HG03520 (cell line): ENCODE measurements at regions not wholly inside any gene's neighbourhood (a gene's known extent, or its start where the extent isn't known, plus 50 kb on each side); places are given as distances from the start of the nearest gene placed in this dataset.

ENCODE experiments used
- ATAC-seq: cut with Tn5 transposase; IDR thresholded peaks from one replicate; pipeline ENCODE4 v1.9.1; 2021; ENCODE audit warnings: mild to moderate bottlenecking, moderate library complexity; ENCODE audit not compliant: unreplicated experiment

GRCh38 chr11:81899156-81899555 lies 834.5 kb downstream of the FAM181B start:
- ATAC-seq: no peak

- no peak for ATAC-seq
Measured at GRCh38 chr11:81897639-81898038, 836.0 kb downstream of the FAM181B start.

DNA sequence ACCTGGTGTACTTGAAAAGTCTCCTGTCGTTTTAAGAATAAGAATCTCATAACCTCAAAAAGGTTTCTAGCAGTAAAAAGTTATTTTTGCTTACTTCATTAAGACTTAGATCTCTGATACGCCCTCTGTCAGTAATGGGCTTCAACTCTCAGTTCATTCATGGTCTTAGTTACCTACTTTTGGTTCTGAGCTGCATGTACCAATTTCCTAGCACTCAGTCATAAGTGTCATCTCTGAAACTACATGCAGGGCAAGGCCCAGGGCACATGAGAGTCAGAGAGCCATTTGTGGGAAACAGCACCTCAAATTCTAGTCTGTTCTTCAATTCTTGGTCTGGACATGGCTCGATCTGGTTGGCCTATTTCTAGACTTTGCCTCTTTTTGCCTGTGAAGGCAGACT lies 838.4 kb downstream of the FAM181B start:
- ATAC-seq: peak; percentile 54

DNA sequence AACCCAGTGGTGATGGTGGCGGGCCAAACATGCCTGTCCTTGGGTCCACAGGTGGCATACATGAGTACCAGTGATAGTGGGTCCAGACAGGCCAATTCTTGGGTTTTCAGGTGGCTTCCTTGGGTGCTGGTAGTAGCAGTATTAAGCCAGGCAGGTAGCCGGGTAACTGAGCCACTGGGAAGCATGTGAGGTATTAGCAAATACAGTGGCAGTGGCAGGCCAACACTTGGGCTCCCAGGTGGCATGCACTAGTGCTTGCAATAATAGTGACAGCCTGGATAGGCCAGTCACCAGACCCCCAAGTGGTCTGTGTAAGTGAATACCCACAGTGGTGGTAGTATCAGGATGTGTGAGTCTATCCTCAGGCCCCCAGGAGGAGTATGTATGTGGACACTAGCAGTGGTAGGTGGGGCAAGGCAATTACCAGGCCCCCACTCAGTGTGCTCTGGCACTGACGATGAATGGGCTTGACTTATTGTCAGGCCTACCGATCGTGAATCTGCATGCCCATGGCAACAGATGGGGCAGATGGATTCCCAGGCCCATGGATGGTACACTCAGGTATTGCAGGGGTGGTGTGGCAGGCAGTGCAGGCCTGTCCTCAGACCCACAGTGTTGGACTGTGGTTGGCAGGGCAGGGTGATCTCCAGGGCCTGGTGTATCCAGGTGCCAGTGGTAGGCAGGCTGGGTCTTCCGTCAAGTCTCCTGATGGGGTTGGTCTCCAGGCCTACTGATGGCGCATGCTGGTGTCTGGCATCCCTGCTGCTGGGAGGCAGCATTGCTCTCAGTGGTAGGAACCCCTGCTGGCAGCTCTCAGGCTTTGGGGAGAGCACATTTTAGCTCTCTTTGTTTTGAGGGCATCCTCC lies 840.7 kb downstream of the FAM181B start:
- ATAC-seq: no peak

DNA sequence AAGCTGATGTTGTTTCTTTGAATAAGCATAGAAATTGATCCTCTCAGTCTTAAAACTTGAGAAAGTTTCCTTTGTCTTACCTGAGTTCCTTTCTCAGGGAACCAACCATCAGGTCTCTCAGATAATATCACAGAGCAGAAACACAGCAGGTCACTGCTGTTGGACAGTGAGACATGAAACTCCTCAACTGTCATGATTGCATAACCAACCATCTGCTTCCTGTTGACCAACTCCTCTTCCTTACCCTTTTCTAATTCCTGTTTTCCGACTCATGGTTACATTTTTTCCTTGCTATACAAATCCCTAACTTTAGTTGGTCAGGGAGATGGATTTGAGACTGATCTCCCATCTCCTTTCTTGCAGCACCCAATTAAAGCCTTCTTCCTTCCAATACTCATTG lies 845.3 kb downstream of the FAM181B start:
- no peak for ATAC-seq

GRCh38 chr11:81887671-81888070 lies 846.0 kb downstream of the FAM181B start:
- no peak for ATAC-seq

- ATAC-seq: no peak
Measured at GRCh38 chr11:81886406-81887075, 847.1 kb downstream of the FAM181B start.

- ATAC-seq: no peak
Measured at GRCh38 chr11:81874635-81875034, 859.0 kb downstream of the FAM181B start.

DNA sequence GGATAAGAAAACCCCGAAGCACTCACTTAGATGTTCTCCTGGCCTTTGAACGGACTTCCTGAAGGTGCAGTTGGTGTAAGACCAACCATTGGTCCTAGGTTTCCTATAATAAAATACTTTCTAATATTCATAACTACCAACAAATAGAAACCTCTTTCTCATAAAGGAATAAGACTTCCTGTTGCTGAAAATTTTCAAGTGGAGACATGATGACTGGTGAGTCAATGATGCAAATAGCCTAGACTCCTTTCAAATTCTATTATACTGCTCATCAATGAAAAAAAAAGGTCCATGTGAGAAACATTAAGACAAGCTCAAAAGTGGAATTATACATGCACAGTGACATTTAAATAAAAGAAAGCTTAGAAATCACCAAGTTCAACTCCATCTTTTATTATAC lies 862.8 kb downstream of the FAM181B start:
- ATAC-seq: no peak

GRCh38 chr11:81870066-81870412 lies 863.6 kb downstream of the FAM181B start:
- ATAC-seq: peak; percentile 55

- ATAC-seq: peak; percentile 94
Measured at GRCh38 chr11:81869351-81870065, 864.2 kb downstream of the FAM181B start.

DNA sequence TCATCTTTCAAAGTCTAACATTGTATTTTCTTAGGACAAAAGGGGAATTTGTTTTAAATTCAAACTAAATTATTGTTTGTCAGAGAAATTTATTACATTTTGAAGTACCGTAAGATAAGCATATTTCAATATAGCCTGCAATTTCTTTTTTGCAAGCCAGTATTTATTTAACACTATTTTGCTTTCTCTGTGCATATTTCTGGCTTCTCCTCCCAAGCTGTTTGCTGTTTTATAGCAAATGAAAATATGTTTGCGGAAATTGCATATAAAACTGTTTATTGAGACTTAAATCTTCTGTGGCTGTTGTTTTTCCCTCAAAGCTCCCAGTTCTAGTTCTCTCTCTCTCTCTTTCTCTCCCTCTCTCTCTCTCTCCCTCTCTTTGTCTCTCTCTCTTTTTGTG lies 866.8 kb downstream of the FAM181B start:
- ATAC-seq: no peak

GRCh38 chr11:81857386-81857785 lies 876.3 kb downstream of the FAM181B start:
- no peak for ATAC-seq

DNA sequence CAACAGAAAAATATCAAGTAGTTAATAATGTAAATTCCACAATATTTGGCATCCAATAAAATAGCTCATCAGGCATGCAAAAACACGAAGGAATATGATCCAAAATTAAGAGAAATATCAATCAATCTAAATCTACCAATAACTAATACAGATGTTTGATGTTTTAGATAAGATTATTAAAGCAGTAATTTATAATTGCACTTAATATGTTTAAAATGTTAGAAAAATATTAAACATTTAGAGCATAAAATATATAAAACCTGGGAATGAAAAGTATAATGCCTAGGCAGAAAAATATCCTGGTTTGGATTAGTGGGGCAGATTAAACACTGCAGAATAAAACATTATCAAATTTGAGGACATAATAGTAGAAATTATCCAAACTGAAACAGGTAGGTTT lies 879.9 kb downstream of the FAM181B start:
- no peak for ATAC-seq

DNA sequence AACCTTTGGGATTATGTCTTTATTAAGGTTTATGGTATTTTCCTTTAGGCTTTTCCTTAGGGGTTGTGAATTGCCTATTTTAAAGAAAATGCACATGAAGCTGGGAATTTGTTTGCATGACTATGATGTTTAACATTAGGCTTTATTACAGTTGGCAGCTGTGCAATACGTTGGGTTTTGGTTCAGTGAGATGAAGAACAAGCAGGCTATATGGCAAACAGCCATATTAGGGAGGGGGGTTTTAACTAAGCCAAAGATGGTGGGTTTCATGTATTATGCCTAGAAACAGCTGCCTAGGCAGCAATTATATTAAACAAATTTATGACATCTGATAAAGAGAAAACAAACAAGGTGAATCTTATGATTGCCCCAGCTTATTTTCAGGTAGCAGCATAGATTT lies 880.8 kb downstream of the FAM181B start:
- ATAC-seq: no peak

DNA sequence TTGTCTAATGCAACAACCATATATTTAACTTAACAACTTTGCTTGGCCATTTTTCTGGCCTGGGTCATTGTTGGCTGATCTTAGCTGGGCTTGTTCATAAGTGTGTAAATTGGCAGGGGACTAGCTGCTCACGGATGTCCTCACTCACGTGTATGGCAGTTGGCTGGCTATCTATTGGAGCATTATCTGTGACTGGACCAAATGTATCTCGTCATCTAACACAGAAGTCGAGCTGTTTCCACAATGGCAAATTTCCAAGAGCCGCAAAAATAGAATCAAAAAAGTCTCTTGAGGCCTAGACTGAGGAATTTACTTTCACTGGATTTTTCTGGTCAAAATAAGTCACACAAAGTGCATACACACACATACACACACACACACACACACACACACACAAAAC lies 893.3 kb downstream of the FAM181B start:
- ATAC-seq: no peak

- no peak for ATAC-seq
Measured at GRCh38 chr11:81839976-81840375, 893.7 kb downstream of the FAM181B start.

DNA sequence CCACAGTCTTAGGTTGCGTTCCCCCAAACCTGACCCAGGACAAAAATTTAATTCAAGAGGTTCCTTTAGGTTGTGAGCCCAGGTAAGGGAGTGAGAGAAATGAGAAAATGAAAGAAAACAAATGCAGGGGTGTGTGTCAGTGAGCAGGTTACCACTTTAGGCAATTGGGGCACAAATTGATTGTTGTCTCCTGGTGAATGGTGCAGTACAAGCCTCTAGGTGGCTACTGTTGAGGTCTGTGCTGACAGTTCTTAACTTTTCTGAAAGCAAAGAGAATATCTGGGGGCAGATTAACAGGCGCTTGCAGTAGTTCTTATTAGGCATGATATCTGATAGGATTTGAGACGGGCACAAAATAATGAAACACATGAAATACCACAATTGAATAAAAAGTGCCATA lies 894.6 kb downstream of the FAM181B start:
- no peak for ATAC-seq

DNA sequence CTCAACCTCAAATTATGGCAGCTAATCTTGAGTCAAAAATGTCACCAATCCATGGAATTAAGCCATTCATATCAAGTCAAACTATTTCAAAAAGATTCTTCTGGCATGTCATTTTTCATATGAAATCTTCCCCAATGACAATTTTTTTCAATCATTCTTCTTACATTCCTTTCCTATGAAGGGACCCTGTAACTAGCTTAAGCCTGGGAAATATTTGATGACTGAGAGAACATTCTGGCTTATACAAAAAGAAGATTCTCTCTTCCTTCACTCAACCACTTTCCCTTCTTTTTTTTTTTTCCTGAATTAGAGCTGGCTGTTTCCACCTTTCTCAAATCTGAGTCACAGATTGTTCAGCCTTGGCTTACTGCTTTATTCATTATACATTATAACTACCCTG lies 903.7 kb downstream of the FAM181B start:
- no peak for ATAC-seq

DNA sequence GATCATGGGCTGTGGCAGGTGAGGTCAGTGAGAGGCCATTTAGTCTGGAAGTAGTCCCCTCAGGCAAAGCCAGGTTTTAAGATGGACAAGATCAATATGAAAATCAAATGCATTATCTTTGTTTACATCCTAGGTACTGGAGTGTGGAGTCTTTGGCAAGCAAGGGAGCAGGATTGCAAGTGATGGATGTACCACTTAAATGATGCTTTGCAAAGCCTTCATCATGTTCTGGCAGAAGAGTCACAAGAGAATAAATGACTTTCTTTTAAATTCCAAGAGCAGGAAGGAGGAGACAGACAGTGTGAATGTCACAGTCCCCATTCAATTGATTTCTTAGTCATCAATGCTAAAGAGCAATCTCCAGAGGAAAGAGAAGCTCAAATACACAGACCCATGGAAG lies 908.3 kb downstream of the FAM181B start:
- no peak for ATAC-seq

DNA sequence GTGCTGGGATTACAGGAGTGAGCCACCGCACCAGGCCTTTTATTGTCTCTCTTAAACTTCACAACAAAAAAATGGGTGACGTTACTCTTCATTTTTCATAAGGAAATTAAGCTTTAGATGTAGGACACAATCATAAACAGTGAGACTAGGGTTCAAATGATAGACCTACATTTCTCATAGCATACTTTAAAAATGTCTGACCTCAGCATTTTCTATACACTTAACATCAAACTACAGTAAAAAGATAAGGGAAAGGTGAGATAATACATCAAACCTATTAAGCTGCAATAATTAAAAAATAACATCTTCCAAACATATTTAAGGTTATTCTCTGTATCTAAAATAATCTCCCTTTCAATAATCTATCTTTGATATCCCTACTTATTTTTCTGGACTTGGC lies 914.2 kb downstream of the FAM181B start:
- ATAC-seq: no peak

DNA sequence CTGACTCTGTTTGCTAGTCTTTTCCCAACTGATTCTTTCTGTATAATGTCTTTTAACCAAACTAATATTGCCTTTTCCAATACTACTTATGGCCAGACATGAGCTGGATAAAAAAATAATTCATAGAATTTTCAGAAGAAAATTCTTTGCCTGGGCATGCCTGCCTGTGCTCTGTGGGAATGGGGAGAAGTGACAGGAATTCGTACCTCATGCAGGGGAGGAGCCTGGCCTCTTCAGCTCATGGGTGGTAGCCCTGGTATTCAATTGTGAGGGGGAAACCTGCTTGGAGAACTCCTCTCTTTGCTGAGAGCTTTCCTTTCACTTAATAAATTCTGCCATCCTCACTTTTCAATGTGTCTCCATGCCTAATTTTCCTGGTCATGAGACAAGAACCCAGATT lies 928.8 kb downstream of the FAM181B start:
- ATAC-seq: no peak
